ENCODE measurements at regions not wholly inside any gene's neighbourhood (a gene's known extent, or its start where the extent isn't known, plus 50 kb on each side); places are given as distances from the start of the nearest gene placed in this dataset.

GRCh38 chr15:97790180-97790579 lies 170.3 kb upstream of the ARRDC4 start:
- intact Hi-C loops (cut with micrococcal nuclease) (no loop called here), dilution Hi-C loops (cut with HindIII; ENCODE audit: low sequenced_read_pairs, unreplicated experiment) (no loop called here), in situ Hi-C loops (cut with MboI; ENCODE audit: low sequenced_read_pairs) (no loop called here)
- Histone ChIP-seq H3K4me2 (ENCODE audit: low read depth, low read length) (no peak overlapping the region), H4K20me1 (ENCODE audit: insufficient read depth, low read length) (no peaks in the 10 kb centered on the region), H2AFZ (replicated peaks; ENCODE audit: low read length, poor library complexity) (no peak overlapping the region), H3K4ac (ENCODE audit: low read depth, low read length) (no peak overlapping the region), H2BK5ac (ENCODE audit: low read depth, low read length, poor library complexity, severe bottlenecking) (no peak overlapping the region), H3K9me3 (ENCODE audit: control insufficient read depth, insufficient read depth, low read length) (peaks cover 29% of the 10 kb centered on the region), H3K14ac (replicated peaks; ENCODE audit: low read depth, low read length) (no peak overlapping the region), H2BK120ac (ENCODE audit: low read depth, low read length) (no peak overlapping the region), H3K23ac (ENCODE audit: low read depth, low read length) (no peak overlapping the region), H3K27ac (ENCODE audit: insufficient read depth, low read length) (no peak overlapping the region), H3K4me1 (ENCODE audit: control insufficient read depth, insufficient read depth, low read length) (no peaks in the 10 kb centered on the region), H2BK15ac (ENCODE audit: low read depth, low read length) (no peak overlapping the region), H3K9ac (ENCODE audit: low read depth, low read length) (no peak overlapping the region), H2BK20ac (ENCODE audit: low read depth, low read length) (no peak overlapping the region), H3K4me3 (ENCODE audit: insufficient read depth, low read depth, low read length) (no peak overlapping the region), H2AK9ac (replicated peaks; ENCODE audit: low read depth, low read length, poor library complexity) (no peak overlapping the region), H4K8ac (ENCODE audit: low read depth in 2 of 2, low read length in 2 of 2) (no peak overlapping the region), H4K91ac (ENCODE audit: insufficient read depth, low read depth, low read length) (no peak overlapping the region), H3K56ac (ENCODE audit: extremely low read depth, insufficient read depth, low read length) (no peak overlapping the region), H3K18ac (ENCODE audit: low read depth, low read length) (no peak overlapping the region), H3K9me1 (ENCODE audit: insufficient read depth, low read length) (no peaks in the 10 kb centered on the region), H4K5ac (ENCODE audit: low read depth, low read length) (no peak overlapping the region), H3K79me1 (ENCODE audit: low read depth in 1 of 2, low read length in 2 of 2) (no peaks in the 10 kb centered on the region), H3K36me3 (ENCODE audit: control insufficient read depth, insufficient read depth, low read length) (no peaks in the 10 kb centered on the region), H2AK5ac (ENCODE audit: low read depth, low read length) (no peak overlapping the region), H3K27me3 (ENCODE audit: control insufficient read depth, insufficient read depth, low read length) (no peaks in the 10 kb centered on the region)
- ATAC-seq (ENCODE audit: low read depth), result no peak
- no TSS peak for BruUV-seq (replicated peaks)
- CTCF ChIA-PET, result no interaction called here
- POLR2A ChIA-PET (ENCODE audit: unreplicated experiment), result no interaction called here
- no peak for DNase-seq
- TF ChIP-seq RAD21 (IDR thresholded peaks at IDR 0.05; ENCODE audit: low read length), result no peak
- TF ChIP-seq SMC3 (IDR thresholded peaks at IDR 0.05; ENCODE audit: low read depth, low read length), result no peak
- TF ChIP-seq MXI1 (IDR thresholded peaks at IDR 0.05; ENCODE audit: borderline replicate concordance, low read depth, low read length), result no peak
- TF ChIP-seq RFX5 (IDR thresholded peaks at IDR 0.05; ENCODE audit: low read depth, low read length), result no peak
- TF ChIP-seq MAZ (IDR thresholded peaks at IDR 0.05; ENCODE audit: borderline replicate concordance, low read depth, low read length), result no peak
- no peak for TF ChIP-seq BHLHE40 (IDR thresholded peaks at IDR 0.05; ENCODE audit: low read depth, low read length)
- no peak for TF ChIP-seq ELK1 (IDR thresholded peaks at IDR 0.05; ENCODE audit: borderline replicate concordance, low read depth, low read length)
- TF ChIP-seq USF2 (IDR thresholded peaks at IDR 0.05; ENCODE audit: low read depth, low read length), result no peak
- TF ChIP-seq RCOR1 (IDR thresholded peaks at IDR 0.05; ENCODE audit: insufficient replicate concordance, low read length), result no peak
- TF ChIP-seq FOS (IDR thresholded peaks at IDR 0.05; ENCODE audit: low read depth, low read length), result no peak
- no peak for TF ChIP-seq CEBPB (IDR thresholded peaks at IDR 0.05; ENCODE audit: low read depth, low read length)
- TF ChIP-seq POLR2A (IDR thresholded peaks at IDR 0.05; ENCODE audit: low read depth, low read length), result no peak
- TF ChIP-seq NFE2L2 (IDR thresholded peaks at IDR 0.05; ENCODE audit: low read depth, low read length), result no peak
- TF ChIP-seq MAFK (IDR thresholded peaks at IDR 0.05; ENCODE audit: low read depth, low read length), result no peak
- no peak for TF ChIP-seq CHD1 (IDR thresholded peaks at IDR 0.05; ENCODE audit: low read depth, low read length)
- no peak for TF ChIP-seq CTCF (conservative IDR thresholded peaks at IDR 0.05; ENCODE audit: low read depth, low read length)

Data from IMR-90 (cell line).